ENCODE measurements at regions not wholly inside any gene's neighbourhood (a gene's known extent, or its start where the extent isn't known, plus 50 kb on each side); places are given as distances from the start of the nearest gene placed in this dataset.

DNA sequence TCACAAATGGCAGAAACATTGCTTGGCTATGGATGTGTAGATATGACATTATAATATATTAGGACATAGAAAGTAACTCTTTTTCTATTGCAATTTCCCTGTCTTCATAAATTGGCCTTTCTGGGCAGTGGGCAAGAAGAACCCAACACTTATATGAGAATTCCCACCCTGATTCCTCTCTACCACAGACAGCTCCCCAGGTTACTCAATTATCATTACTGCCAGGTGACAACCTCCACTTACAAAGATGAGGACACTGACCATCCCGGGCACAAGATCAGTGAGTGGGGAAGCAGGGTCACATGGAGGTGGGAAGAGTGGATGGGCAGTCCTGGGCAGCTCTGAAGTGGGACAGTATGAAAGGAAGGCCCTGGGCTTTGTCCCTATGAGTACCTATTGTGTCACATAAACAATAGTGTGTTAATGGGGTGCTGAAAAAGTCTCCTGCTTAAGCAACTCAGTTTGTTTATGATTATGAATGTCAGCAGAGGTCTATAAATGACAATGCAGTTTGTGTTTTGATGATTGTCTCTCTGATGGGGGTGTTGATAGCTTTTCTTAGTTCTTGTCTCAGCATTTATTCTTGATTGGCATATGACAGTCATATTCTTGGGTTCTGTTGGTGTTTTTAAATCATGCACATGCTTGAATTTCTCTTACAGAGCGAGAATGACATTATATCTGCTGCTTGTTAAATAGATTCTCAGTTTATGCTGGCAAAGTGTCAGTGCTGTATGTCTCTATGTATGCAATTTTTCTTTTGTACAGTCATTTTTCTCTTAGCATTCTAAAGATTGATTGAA lies 99.9 kb downstream of the SLIT2 start:
- no peak for DNase-seq (ENCODE audit: low read depth)
- no peak overlapping the region for H3K4me3 ChIP-seq (ENCODE audit: low read depth, low read length)

DNA sequence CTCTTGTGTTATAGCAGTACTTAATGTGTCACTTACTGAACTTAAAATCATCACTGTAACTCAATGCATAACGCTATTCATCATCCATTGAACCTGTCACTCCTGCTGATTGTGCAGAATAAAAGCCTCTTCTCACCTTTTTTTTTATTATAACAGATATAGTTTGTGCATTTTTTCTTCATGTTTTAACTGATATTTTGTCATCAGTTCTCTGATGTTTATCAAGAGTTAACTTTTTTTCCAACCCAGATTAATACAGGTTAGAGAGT lies 100.4 kb downstream of the SLIT2 start:
- no peak for DNase-seq (ENCODE audit: low read depth)
- H3K4me3 ChIP-seq (ENCODE audit: low read depth, low read length), result no peak overlapping the region

DNA sequence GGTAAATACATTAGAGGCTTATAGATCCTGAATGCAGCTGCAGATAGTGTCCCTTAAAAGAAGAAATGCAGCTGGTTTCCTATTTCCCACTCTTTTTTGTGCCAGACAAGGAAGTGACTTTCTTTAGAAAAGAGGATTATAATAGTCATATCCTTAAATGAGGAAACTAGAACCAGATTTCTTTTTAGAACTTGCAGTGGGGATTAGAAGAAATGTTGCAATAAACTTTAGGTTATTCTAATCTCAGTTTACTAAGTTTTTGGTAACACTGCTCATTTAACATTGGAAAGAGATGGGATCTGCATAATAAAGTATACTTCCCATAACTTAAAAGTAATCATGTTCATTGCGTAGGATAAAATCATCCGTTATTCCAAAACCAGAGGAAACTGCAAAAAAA lies 101.9 kb downstream of the SLIT2 start:
- no peak for DNase-seq (ENCODE audit: low read depth)

DNA sequence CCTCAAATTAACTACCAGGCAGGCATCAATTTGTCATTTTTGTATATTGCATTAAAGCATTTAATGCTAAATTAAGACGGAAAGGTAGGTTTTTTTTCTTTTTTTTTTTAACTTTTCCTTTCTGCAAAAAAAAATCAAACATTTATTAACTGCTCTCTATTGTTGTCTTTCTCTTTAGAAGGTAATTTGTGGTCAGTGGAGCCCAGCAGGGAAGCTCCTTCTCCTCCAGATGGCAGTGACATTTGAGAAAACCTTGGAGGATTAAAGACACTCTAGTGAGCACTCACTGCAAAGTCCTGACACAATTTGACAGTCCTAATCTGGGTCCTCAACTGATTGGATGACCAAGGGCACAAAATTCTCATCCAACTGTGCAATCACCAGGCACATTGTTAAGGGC lies 102.4 kb downstream of the SLIT2 start:
- DNase-seq (ENCODE audit: low read depth), result no peak

More for the DNA sequence above, 101.9 kb downstream of the SLIT2 start:
- no peak overlapping the region for H3K4me3 ChIP-seq (ENCODE audit: low read depth, low read length)

DNA sequence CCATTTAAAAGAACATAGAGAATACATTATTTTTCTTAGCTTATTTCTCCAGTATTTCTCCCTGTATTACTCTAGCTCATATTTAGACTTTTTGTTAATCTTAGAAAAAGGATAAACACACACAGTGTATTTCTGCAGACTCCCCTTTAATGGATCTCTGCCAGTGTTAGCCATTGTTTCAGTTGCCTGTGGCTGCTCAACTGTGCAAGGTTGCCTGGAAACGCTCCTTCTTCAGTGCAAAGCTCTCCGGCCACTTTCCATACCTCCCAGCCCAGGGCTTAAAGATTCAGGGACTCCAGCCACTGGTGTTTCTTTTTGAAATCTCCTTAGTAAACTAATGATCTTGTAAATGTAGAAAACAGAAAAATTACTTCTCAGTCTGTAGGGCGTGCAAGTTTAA lies 104.9 kb downstream of the SLIT2 start:
- no peak for DNase-seq (ENCODE audit: low read depth)
- no peak overlapping the region for H3K4me3 ChIP-seq (ENCODE audit: low read depth, low read length)

More for the DNA sequence above, 102.4 kb downstream of the SLIT2 start:
- H3K4me3 ChIP-seq (ENCODE audit: low read depth, low read length), result no peak overlapping the region

DNA sequence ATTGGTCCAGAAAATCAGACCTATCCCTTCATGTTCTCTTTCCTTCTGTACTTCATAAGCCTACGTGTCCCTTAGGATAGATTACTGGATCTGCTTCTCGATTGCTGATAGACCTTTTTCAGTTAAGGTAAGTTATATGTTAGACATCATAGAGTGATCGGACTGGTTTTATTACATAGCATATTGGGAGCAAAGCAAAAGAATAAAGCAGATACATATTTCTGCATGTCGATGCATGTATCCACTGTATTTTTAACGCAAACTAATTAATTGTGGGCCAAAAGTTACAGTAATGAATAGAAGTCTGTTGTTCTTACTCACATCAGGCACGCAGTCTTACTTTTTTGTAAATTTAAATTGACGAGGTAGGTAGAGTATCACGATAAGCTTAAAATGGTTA lies 106.4 kb downstream of the SLIT2 start:
- no peak for DNase-seq (ENCODE audit: low read depth)
- no peak overlapping the region for H3K4me3 ChIP-seq (ENCODE audit: low read depth, low read length)

DNA sequence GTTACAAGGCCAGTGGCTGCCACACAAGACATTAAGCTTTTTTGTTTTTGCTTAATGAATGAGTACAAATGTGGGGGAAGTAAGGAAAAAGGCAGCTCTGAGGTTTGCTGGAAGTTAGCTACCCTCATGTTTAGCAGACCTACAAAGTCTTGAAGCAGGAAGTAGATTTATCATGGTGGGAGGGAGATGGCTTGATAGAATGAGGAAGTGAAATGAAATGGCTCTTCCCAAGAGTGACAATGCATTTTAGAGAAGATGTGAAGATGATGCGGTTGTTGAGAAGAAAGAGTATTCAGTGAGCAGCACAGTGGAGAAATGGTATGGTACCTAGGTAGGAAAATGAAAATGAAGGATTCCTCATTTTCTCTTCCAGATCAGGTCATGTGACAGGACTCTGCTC lies 108.0 kb downstream of the SLIT2 start:
- no peak for DNase-seq (ENCODE audit: low read depth)
- H3K4me3 ChIP-seq (ENCODE audit: low read depth, low read length), result no peak overlapping the region

DNA sequence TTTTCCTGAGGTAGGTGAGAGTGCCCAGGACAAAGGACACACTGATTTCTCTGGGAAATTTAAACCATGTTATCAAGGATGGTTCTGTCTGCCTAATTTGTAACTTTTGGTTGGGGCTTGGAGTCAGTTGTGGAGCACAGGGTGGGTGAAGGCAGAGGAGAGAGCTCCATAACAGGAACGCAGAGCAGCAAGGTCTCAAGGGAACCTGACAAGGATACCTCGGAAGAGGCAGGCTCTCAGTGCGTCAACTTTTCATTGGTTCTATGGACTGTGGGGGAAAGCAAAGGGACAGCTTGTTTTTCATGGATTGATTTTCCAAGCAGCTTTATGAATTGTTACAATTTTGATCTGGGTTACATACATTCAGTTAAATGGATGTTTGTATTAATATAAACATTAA lies 110.4 kb downstream of the SLIT2 start:
- H3K4me3 ChIP-seq (ENCODE audit: low read depth, low read length), result no peak overlapping the region
- no peak for DNase-seq (ENCODE audit: low read depth)

DNA sequence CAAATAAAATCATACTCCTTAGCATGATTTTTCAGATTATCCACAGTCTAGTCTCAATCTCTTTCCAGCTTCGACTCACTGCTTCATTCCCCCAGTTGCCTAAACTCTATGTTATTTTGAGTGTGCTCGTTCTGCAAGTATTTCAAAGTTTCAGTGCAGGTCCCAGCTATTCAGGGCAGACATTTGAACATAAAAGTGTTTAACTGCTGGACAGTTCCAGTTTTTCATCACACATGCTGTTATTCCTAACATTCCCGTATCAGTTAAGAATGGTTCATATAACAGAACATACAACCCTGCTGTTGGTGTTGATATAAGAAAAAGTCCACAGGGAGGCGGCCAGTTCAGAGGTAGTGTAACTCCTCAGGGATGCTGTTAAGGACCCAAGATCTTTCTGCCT lies 113.3 kb downstream of the SLIT2 start:
- no peak for DNase-seq (ENCODE audit: low read depth)
- H3K4me3 ChIP-seq (ENCODE audit: low read depth, low read length), result no peak overlapping the region

DNA sequence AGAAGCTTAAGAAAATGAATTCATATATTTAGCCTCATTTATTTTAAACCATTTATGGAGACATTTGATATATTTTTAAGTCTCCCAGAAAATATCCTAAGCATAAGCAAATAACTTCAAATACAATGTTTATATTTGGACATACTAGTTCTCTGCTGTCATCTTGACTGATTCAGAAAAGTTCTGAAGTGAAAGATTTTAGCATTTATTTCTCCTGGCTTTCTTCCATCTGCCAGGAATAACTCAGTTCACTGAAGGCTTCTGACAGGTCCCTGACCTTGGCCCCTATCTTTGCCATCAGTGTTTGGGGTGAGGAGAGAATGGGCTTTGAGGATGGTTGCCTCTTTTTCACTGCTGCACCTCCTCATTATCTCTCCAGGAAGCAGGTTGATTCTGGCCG lies 115.7 kb downstream of the SLIT2 start:
- no peak for DNase-seq (ENCODE audit: low read depth)

DNA sequence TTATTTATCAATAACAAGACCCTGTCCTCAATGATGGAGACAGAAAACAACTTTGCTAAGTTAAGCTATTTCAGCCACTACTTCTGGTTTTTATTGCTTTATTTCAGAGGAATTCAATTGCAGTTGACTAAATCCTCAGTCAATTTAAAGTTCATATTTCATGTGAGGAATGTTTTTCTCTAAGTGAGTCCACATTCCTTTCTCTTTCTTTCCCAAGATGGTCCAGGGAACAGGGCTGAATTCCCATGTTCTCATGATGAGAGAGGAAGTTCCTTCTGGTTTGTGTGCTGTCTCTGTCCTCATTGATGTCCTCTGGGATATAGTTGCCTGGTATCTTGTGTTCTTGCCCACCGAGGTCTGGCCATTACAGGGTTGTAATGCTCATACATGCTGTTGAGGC lies 117.2 kb downstream of the SLIT2 start:
- DNase-seq (ENCODE audit: low read depth), result peak; percentile 50
- H3K4me3 ChIP-seq (ENCODE audit: low read depth, low read length), result no peak overlapping the region

More for the DNA sequence above, 115.7 kb downstream of the SLIT2 start:
- H3K4me3 ChIP-seq (ENCODE audit: low read depth, low read length), result no peak overlapping the region

DNA sequence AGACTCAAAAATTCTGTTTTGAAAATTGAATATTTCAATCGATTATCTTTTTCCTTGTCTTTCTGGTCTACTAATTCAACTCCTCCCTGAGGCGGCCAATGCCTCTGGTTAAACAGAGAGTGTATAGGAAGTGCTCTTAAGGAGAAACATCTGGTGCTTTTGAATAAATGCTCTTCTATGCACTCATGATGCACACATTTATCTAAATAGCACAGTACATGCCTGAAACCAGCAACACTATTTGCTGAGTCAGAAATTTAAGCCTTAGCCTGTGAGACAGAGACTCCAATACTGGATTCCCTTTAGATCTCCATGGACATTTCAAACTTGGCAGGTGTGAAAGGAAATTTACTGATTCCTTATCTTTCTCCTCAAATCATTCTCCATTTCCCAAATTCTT lies 118.6 kb downstream of the SLIT2 start:
- peak; percentile 31 for DNase-seq (ENCODE audit: low read depth)
- no peak overlapping the region for H3K4me3 ChIP-seq (ENCODE audit: low read depth, low read length)

DNA sequence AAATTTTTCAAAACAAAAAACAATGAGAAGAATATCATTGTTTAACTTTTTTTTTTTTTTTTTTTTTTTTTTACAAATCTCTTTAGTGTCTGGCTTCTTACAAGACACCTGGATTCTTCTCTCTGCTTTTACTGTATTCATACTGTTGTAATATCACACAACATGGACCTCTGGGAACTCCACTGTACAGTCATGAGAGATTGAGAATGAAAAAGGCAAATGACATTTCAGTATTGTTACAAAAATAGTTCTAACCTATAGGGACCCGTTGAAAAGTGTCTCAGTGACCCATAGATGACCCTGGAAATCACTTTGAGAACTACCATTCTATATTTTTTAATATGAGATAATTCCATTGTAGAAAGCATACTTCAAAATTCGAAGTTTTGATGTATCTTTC lies 124.4 kb downstream of the SLIT2 start:
- H3K4me3 ChIP-seq (ENCODE audit: low read depth, low read length), result no peak overlapping the region
- no peak for DNase-seq (ENCODE audit: low read depth)

DNA sequence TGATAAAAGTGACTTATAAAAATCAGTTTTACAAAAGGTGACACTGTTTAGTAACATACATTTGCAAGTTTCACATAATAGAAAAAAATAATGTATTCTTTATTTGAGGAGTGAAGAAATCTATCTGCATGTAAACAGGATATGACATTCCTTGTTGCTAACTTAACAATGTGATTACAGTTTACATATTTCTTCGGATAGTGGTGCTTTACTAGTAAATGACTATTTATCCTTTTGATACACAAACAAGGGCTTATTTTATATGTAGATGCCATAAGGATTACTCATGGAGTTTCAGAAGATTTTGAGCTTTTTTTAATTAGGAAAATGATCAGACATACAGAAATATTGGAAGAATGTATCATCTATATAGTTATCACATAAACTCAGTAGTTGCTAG lies 126.5 kb downstream of the SLIT2 start:
- no peak for DNase-seq (ENCODE audit: low read depth)
- no peak overlapping the region for H3K4me3 ChIP-seq (ENCODE audit: low read depth, low read length)

DNA sequence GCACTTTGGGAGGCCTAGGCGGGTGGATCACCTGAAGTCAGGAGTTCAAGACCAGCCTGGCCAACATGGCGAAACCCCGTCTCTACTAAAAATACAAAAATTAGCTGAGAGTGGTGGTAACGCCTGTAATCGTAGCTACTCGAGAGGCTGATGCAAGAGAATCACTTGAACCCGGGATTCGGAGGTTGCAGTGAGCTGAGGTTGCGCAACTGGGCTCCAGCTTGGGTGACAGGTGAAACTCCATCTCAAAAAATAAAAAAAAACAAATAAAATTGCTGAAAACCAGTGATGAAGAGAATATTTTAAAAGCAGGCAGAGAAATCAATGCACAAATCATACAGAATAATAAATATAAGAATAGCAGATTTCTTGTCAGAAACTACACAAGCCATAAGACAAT lies 129.3 kb downstream of the SLIT2 start:
- no peak for DNase-seq (ENCODE audit: low read depth)
- no peak overlapping the region for H3K4me3 ChIP-seq (ENCODE audit: low read depth, low read length)

DNA sequence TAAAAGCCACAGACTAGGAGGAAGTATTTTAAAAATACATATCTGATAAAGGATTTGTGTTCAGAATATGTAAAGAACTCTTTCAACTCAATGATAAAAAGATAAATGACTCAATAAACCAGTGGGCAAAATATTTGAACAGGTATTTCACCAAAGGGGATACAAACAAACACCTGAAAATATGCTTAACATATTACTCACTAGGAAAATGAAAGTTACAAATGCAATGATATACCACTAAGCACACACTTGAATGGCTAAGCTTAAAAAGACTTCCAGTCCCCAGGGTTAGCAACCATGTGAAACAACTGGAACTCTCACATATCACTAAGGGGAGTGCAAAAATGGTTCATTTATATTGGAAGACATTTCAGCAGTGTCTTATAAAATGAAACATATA lies 131.6 kb downstream of the SLIT2 start:
- no peak overlapping the region for H3K4me3 ChIP-seq (ENCODE audit: low read depth, low read length)
- no peak for DNase-seq (ENCODE audit: low read depth)

DNA sequence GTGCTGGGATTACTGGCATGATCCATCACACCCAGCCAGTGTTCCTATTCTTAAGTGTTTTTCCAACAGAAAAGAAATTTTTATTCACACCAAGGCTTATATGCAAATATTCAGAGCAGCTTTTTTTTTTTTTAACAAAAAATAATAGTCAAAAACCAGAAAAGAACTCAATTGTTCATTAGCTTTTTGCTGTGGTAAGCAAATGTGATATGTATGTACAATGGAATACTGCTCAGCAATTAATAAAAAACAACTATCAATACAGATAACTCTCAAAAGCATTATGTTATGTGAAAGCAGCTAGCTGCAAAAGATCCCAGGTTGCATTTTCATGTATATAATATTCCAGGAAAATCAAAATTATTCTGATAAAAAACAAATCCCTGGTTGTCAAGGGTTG lies 132.3 kb downstream of the SLIT2 start:
- no peak overlapping the region for H3K4me3 ChIP-seq (ENCODE audit: low read depth, low read length)
- no peak for DNase-seq (ENCODE audit: low read depth)

DNA sequence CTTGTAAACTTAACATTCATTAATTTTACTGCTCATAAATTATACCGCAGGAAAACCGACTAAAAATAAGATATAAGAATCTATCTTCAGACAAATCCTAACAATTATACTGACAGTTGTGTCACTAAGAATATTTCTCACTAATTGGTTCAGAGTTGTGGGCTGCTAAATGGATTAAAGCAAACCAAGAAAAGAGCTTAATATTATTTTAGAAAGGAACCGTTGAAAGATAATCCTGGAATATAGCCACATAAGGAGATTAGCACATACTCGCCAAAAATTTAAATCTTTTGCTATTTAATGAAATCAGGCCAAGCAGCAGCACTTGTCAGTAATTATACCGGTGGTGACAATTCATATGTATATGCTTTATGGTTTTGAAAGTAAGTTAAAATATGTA lies 132.8 kb downstream of the SLIT2 start:
- H3K4me3 ChIP-seq (ENCODE audit: low read depth, low read length), result no peak overlapping the region
- DNase-seq (ENCODE audit: low read depth), result no peak

DNA sequence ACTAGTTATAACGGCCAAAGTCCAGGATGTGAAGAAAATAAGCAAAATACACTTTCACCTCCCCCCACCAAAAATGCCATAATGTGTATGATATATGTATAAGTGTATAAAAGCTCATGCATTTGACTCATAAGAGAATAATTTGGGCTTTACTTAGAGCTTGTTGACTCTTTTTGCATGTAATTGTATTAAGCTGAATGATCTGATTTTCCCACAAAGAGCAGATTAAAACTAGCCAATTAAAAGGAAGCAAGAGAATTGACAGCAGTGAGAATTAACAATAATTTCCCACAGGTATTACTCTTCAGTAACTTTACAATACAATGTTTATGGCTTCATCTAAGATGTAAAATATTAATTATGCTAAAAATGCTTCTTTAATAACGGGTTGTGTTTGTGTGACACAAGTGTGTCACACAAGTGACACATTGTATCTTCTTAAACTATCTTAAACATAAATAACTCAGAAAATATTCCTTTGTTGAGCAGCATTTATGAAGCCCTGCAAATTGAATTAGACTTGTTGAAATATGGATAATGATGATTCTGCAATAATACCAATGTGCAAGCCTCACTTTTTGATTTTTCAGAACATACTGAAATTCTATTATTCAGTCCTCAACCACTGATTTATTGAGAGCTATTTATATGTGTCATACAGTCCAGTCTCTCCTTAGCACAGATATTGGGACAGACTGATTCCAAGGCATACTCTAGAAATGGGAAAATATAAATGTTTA lies 134.5 kb downstream of the SLIT2 start:
- DNase-seq (ENCODE audit: low read depth), result no peak
- no peak overlapping the region for H3K4me3 ChIP-seq (ENCODE audit: low read depth, low read length)

DNA sequence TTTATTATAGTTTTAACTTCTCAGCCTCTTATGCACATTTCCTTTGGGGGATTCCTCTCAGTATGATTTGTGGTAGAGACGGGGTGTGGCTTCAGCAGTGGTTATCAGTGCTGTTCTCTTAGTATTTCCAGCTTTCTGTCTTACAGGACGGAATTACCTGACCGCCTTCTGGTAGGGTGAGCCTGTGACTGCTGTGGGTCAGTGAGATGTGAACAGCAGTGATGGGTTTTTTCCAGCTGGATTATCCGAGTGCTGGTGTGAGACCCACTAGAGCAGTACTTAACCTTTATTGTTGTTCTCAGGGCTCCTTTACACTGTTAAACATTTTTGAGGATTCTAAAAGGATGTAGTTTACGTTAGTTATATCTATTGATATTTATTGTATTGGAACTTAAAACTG lies 135.2 kb downstream of the SLIT2 start:
- no peak overlapping the region for H3K4me3 ChIP-seq (ENCODE audit: low read depth, low read length)
- no peak for DNase-seq (ENCODE audit: low read depth)

DNA sequence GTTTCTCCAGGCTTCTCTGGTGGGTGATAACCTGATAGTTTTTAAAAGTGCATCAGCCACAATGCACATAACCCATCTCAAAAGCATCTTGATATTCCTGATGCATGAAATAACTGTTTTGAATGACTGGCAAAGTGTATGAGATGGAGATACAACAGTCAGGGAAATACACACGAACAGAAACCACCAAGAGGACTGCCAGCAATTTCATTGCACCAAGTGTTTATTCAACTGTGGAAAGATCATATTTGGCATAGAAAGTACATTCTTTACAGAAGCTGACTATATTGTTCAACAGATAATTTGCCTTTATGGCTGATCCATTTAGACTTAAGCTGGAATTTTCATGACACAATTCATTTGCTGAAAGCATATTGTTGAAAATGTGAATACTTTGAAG lies 139.5 kb downstream of the SLIT2 start:
- no peak overlapping the region for H3K4me3 ChIP-seq (ENCODE audit: low read depth, low read length)
- DNase-seq (ENCODE audit: low read depth), result peak; percentile 38
